ENCODE measurements at regions not wholly inside any gene's neighbourhood (a gene's known extent, or its start where the extent isn't known, plus 50 kb on each side); places are given as distances from the start of the nearest gene placed in this dataset.

DNA sequence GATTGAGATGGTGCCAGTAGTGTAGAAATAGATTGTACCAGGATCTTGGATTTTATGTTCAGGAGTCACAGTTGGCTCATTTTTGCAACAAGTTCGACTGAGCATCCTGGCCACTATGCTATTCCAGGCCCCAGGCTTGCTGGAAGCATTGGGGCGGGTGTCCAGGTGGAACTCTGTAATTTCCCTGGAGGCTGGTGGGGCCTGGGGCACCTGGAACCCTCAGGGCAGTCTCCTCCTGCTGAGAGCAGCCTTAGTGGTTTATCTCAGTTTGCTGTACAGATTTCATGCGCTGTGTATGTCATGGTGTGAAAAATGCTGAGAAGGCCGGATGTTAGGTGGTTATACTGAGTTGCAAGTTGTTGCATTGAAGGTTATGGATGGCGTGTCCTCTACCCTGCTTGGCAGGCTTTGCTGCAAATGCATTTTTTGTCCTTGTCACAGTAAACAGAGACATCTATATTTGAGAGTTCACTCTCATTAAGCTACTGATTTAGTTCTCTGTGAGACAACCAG lies 135.1 kb upstream of the MYLIP start:
- DNase-seq: no peak

DNA sequence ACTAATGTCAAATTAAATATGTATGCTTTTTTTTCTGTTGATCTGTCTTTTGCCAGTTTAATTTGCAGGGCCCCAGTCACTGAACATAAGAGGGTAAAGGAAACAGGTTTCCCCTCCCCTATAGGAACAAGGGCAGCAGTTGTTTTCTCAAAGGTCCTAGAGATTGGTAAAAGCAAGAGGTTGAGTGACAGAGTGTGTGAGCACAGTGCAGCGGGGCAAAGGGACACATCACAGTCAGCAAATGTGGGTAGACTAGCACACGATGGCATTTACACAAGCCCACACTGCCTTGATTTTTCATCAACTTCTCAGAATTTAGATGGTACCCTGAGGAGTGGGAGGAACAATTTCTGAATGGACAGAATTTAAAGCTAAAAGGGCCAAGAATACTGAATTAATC lies 138.7 kb upstream of the MYLIP start:
- DNase-seq: no peak

DNA sequence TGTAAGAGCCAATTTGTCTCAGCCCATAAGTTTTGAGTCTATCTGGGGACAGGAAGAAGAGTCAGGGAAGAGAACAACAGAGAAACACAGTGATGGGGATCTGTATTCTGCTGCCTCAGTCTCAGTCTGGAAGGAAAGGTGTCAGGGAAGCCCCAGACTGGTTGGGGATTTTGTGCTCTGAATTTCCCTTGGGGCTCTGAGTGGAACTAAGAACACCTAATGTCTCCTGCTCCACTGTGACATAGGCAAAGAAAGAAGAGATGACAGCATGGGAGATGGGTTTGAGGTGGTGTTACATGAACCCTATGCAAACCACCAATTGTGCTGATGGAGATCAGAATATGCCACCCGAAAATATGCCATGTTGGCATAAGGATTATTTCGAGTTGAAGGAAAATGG lies 139.5 kb upstream of the MYLIP start:
- no peak for DNase-seq

DNA sequence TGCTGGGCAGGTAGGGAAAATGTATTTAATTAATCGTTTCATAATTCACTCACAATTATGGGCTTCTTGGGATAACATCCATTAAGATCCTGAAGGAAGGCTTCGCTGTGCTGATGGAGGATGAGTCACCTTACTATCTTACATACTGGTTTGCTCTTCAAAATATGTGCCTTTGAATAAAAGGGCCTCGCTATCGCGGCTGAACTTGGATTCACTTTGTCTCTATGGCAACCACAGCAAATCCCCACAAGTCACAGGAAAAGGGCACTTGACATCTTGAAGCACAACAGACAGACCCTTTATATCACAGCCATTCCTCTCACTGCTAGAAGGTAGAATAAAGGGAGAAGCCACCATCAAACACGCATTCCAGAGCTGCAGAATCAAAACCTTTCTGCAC lies 141.3 kb upstream of the MYLIP start:
- DNase-seq: no peak

DNA sequence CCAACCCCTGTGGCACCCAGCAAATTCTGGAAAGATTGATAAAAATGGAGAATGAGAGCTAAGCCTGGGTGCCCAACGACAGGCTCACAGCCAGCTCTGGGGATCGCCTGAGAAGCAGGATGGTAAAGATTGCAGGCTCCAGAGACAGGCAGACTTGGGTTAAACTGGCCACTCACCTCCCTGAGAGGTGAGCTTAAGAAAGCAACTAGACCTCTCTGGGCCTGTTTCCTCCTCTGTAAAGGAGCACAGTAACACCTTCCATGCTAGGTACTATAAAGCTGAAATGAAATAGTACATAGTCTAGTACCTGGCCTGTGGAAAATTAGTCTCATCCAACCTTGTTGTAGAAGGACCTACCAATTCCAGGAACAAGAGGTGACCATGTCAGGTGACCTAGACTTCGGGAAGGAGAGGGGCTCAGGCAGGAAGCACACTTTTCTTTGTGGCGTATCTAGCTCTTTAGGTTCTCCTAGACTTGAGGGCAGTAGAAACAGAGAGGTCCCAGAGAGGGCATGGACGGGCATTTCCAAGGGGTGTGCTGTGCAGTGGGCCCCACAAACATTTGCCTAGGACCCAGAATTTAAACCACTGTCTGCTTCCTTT lies 142.8 kb upstream of the MYLIP start:
- no peak for DNase-seq

DNA sequence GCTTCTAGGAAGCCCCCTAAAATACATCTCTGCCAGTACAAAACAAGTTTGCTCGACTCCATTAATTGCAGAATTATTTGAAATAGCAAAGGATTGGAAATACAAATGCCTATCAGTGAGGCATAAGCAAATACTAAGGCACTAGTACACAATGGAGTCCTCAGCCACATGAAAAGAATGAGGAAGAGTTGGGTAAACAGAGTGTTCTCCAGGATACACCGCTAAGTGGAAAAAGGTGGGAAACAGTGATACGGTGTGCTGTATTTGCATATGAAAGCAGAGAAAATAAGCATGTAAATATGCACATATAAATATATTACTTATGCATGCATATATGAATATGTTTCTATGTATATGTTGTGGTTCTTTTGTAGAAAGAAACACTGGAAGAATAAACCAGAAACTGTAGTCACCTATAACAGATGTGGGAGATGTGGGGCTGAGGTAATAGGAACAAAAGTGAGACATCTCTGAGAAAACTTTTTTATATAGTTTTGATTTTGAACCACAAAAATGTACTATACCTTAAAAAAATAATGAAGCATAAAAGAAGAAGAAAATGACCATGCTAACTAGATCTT lies 143.4 kb upstream of the MYLIP start:
- DNase-seq: no peak

DNA sequence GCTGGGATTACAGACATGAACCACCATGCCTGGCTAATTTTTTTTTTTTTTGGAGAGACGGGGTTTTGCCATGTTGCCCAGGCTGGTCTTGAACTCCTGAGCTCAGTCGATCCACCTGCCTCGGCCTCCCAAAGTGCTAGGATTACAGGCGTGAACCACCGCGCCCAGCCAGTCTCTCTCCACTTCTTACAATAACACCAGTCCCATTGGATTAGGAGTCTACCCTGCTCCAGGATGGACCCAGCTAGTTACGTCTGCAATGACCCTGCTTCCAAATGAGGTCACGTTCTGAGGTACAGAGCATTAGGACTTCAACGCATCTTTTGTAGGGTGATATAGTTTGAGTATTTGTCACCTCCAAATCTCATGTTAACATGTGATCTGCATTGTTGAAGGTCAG lies 146.9 kb upstream of the MYLIP start:
- DNase-seq: no peak

DNA sequence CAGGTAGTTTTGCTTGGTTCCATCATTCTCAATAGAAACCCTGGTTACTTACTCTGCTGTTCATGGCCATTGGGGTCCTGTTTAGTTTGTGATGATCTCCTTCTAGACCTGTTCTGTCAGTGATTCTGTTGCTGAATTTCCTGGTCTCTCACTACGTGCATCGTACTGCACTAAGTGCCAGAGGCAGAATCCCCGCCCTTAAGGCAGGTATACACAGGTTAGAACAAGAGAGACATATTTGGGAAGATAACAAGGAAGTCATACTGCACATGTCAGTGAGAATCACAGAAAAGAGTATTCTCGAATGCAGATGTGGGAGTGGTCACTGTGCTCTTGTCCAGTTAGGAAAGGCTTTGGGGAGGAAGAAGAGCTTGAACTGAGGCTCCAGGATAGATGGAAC lies 148.1 kb upstream of the MYLIP start:
- no peak for DNase-seq

DNA sequence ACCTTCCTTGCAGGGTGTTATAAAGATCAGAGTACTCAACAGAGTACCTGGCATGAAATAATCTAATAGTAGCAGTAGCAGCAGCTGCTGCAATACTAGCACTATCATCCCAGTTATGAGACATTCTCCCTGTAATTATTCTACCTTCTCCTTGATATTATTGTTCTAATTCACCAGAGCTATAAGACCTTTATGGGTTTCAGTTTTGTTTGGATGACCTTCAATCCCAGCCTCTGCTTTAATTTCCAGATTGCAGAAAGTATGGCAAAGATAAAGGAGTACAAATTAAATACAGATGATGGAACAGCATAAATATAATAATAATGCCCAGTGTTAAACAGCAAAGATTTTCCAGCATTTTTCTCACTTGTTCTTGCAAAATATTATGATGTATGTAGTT lies 150.5 kb upstream of the MYLIP start:
- no peak for DNase-seq

DNA sequence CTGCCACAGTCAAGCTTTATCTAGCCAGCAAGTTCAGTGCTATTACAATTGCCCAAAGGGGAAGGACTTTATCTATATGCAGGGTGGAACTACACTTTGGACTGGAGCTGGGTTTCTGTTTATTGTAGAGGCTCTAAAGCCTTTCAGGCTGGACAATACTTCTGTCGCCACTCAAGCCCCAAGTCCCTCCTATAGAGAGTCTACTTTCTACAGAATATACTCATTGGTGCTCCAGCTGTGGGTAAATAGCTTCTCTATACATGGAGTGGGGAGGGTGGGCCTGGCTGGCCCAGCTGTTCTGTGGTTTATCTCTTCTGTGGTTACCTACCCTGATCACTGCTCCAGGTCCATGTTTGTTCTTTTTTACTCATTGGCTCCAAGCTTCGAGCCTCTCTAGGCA lies 151.8 kb upstream of the MYLIP start:
- no peak for DNase-seq

DNA sequence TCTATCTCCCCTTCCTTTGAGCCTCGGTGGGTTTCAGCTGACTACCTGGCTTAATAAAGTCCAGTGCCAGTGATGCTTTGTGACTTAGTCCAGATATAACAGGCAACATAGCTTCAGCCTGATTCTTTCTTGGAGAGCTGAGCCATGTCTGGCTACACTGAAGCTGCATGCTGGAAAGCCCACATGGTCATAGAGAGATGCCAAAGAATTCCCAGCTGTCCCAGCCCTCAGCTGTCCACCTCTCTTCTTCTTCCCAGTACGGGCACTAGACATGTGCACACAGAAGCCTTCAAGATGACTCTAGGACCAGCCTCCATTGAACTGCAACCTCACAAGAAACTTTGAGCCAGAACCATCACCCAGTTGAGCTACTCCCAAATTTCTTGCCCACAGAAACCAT lies 154.1 kb upstream of the MYLIP start:
- no peak for DNase-seq

DNA sequence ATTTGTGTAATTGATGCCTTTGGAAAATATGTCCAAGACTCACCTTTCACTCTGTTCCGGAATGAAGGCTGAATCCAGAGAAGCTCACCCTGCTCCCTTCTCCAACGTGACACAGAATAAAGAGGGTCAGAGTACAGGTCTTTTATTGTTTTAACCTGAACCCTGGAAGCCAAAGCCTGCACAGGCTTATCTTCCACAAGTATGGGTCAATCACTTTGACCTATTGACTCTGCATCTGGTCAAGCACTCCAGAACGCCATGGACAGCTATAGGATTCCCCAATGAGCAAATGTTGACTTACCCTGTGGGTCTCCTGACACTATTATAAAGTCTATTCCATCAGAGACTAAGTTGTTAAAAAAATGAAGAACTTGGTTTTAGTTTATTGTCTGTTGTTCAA lies 158.4 kb upstream of the MYLIP start:
- DNase-seq: no peak

DNA sequence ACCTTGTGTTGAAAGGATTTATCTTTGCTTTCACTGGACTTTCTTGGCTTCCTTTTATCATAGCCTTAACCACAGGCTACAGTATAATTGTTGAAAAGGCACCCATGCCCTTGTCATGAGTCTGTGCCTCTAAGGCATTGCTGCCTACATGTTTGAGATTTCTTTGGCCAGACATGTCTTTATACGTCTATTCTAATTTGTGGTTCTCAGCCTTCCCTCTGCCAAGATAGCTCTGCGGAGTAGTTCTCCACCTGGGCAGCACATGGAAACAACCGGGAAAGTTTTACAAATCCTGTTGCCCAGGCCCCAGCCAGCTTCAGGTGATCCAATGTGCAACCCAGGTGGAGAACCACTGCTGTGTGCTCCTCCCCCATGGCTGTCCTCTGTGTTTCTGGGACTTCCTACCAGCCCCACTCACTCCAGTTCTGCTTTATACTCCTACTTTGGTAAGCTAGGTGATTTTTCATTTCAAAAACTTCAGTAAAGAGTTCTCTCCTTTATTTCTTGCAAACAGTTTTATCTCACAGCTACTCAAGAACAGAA lies 159.6 kb upstream of the MYLIP start:
- no peak for DNase-seq

DNA sequence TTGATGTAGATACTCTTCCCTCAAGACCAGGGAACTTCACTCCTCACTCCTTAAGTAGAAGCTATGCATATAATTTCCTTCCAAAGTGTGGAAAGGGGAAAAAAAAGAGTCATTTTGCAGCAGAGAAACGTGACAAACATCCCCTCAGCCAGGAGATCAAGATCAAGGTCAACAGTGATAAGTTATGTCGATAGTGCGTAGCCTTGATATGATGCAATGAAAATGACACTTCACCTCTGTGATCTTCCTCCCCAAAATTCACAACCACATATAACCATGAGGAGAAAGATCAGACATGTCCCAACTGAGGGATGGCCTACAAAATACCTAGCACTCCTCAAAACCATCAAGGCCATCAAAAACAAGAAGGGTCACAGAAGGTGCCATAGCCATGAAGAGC lies 160.4 kb upstream of the MYLIP start:
- DNase-seq: no peak

DNA sequence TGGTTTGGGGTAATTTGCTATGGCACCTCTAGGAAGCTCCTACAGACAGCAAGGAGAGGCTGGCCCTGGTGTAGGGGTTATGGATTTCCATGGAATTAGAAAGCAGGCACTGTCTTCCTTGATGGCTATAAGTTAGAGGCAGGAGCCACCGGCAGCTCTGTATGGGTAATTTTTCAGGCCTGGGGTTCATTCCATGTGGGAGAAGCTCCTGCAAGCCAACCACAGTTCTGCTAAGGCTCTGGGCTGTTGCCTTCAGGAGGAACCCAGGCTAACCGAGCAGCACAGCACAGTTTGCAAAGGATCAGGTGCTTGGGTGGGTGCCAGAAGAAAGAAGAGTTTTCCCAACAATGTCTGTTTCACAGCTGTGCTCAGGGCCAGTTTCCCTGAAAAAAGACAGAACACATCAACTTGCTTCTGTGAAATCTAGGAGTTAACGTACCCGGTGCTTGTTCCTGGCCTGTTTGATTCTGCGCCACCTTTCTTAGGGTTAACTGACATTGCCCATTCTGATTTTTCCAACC lies 162.8 kb upstream of the MYLIP start:
- DNase-seq: no peak

DNA sequence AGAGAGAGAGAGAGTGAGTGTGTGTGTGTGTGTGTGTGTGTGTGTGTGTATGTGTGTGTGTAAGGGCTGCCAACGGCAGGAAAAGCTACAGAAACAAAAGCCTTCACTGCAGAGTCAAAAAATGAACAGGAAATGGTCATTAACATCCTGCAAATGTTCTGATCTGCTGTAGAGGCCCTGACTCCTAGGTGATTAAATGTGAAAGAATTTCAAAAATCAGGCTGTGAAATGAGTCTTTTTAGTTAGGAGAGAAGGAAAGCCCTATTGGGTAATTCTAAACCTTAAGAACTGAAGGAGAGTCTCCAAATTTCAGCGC lies 166.5 kb upstream of the MYLIP start:
- DNase-seq: no peak

DNA sequence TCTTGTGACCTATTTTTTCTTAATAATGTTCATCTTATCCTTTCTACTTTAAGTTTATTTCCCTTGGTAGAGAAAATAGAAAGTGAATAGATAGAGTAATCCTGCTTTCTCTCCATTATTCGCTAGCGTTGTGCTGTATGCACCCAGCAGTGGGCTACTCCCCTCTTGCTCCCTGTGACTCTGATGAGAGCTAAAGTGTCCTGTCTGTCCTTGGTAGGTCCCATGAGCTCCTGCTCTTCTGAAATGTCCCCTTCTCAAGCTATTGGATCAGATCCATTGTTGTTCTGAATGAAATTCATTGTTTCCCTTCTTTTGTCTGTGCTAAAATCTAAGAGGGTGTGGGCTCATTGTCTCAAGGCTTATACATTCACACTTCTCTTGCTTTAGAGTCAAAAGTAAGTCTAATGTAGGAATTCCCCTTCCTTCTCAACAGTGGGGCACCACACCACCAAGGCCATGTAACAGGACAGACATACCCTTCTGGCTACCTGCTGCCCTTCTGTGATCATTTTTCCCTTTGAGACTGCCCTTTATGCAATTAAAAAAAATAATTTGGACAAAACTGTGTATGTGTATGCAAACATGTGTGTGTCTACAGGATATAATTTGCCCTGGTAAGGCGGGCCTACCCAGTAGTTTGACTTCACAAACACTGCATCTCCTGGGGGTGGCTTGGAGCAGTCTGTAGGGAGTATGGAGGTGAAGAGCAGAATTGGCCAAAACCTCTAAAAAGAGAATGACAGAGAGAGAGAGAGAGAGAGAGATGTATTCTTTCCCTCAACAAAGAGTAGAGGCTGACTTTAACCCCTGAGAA lies 167.0 kb upstream of the MYLIP start:
- no peak for DNase-seq

DNA sequence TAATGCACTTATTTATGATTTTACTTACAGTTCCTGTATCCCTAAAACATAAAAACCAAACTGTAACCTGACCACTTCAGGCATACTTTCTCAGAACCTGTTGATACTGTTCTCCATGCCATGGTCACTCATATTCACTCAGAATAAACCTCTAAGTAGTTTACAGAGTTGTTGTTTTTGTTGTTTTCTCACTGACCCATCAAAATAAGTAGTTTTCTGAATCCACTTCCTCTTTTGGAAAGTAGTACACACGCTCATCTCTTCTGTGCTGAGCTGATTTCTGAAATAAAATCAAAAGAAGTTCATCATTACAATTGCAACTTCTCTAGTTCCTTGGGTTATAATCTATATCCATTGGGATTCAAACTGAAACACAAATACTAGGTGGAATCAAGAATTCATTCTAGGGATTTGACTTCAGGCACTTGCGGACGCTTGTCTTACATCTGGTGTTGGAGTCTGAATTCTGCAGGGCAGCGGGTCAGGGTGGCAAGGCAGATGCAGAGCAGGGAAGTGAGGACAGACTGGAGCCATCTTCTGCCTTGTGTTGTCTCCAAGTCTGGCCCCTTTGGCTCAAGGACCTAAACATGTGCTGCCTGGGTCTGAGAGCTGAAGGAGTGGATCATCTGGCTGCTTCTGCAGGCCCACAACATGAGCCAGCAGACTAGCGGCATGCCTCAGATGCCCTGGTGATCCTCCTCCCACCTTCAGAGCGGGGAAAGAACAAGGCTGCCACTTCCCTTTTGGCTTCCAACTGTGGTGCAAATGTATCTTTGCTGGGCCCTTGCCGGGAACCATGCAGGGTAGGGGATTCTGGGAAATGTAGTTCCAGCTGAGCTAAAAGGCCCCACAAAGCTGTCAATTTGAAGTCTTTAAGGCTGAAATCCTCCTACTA lies 167.9 kb upstream of the MYLIP start:
- no peak for DNase-seq

DNA sequence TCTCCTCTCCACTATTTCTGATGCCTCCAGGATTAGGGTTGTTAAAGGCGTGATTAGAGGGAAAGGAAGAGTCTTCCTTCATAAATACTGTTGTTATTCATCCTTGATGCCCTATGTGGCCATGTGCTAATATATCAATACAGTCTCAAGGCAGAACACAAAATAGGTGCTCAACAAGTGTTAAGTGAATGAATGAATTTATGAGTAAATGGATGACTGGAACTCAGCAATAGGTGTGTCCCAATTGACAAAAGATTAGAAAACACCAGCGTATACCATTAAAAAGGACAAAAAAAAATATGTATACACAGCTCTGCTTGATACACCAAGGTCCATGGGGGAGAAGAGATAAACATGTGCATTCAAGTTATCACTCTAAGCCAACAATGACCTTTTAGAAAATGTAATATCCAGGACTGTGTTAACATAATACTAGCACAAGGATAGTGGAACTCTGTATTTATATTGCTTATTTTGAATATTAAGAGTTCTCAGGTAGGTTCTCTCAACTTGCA lies 171.2 kb upstream of the MYLIP start:
- no peak for DNase-seq

DNA sequence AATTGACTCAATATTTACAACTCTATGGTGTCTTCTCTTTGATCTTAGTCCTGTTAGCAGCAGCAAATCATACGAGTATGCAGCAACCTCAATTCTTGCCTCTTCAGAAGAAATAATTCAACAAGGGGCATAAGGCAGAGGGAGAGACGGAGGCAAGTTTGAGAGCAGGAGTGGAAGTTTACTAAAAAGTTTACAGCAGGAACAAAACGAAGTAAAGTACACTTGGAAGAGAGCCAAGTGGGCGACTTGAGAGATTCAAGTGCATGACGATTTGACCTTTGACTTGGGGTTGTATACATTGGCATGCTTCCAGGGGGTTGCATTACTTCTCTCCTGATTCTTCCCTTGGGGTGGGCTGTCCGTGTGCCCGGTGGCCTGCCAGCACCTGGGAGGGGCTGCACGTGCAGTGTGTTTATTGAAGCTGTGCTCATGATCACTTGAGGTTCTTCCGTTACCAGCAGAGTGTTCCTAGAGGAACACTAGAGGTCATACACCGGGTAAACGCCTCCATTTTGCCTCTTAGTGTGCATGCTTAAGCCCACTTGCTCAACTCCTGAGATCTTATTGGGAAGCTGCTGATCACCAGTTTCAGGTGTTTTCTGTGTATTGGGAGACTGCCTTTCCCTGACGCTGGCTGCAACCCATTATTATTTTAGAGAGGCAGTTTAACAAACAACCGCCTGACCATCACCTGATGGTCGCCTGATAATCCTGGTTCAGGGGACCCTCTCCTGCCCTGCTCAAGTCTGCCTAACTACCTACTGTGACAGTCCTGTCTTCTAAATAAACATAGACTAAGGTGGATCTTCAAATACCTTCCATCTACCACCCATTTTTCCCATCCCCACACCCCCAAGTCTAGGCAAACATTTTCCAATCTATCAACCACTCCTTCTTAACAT lies 172.4 kb upstream of the MYLIP start:
- DNase-seq: no peak

DNA sequence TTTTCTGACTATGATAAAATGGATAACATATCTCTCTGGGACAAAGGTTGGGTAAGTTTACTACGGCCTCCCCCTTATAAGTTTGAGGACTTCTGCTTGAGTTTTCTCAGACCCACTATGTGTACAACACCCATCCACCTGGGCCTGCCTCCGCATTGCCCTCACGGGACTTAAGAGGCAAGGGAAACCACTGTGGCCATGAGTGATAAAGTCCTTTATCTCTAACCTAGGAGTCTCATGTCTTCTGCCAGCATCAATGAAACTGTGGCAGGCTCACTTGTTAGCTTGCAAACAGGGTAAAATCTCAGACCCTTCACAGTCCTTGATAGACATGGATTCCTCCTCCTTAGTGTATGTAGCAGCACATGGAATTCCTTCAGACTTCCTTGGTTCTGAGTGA lies 173.4 kb upstream of the MYLIP start:
- DNase-seq: no peak

Measured in NCI-H345 (cell line).